ENCODE measurements at regions not wholly inside any gene's neighbourhood (a gene's known extent, or its start where the extent isn't known, plus 50 kb on each side); places are given as distances from the start of the nearest gene placed in this dataset.
"Not testable (repeated sequence)": the region's sequence is repeated elsewhere in the genome, so short reads cannot be mapped to it uniquely, and the experiment has no call there.

GRCh38 chr7:46932306-46932675, 649.6 kb downstream of the TNS3 start:
- DNase-seq, result no peak

- DNase-seq, result no peak
These were observed 651.5 kb downstream of the TNS3 start for GRCh38 chr7:46930366-46930765.

DNA sequence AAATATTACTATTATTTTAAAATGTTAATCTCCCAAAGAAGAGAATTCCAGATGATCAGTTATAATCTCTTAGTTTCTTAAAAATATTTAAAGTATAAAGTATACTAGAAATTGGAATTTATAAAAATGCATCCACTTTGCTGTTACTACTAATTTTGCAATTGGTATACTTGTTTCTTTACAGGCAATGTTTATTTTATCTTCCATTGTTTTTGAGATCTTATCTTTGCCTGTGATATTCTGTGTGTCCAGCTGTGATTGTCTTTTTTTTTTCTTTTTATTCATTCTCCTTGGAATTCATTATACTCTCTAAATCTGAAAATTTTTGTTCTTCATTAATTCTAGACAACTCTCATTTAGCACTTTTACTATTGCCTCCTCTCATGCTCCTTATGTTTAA, 652.6 kb downstream of the TNS3 start:
- no peak for DNase-seq

- DNase-seq, result no peak
These were observed 653.2 kb downstream of the TNS3 start for GRCh38 chr7:46928719-46929118.

GRCh38 chr7:46927131-46927810, 654.6 kb downstream of the TNS3 start:
- DNase-seq, result no peak

- DNase-seq, result no peak
These were observed 665.3 kb downstream of the TNS3 start for GRCh38 chr7:46916581-46916980.

GRCh38 chr7:46912692-46913091, 669.2 kb downstream of the TNS3 start:
- DNase-seq, result no peak

GRCh38 chr7:46909601-46910051, 672.3 kb downstream of the TNS3 start:
- DNase-seq, result no peak

DNA sequence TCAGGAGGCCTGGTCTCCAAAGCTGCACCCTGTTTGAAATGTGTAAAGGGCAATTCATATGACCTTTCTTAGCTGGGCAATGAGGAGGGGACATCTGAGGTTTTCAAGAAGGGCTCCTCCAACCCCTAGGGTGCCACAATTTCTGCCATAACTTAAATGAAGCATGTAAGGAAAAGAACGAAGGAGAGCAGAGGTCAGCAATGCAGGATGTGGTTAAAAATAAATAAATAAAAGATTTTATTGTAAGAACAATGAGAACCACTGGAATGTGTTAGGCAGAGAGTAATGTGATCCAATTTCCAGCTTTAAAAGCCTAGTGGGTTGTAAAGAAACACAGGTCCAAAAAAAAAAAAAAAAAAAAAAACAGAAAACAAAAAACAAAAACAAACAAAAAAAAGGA, 673.1 kb downstream of the TNS3 start:
- DNase-seq, result no peak

DNA sequence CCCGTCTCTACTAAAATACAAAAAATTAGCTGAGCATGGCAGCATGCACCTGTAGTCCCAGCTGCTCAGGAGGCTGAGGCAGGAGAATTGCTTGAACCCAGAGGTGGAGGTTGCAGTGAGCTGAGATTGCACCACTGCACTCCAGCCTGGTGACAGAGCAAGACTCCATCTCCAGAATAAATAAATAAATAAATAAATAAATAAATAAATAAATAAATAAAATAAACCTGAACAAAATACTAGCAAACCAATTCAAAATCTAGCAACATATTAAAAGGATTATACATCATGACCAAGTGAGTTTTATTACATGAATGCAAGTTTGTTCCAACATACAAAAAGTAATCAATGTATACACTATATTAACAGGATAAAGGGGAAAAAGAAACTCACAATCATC, 677.4 kb downstream of the TNS3 start:
- DNase-seq, result not testable (repeated sequence)

- no peak for DNase-seq
These were observed 679.4 kb downstream of the TNS3 start for GRCh38 chr7:46902463-46902862.

DNA sequence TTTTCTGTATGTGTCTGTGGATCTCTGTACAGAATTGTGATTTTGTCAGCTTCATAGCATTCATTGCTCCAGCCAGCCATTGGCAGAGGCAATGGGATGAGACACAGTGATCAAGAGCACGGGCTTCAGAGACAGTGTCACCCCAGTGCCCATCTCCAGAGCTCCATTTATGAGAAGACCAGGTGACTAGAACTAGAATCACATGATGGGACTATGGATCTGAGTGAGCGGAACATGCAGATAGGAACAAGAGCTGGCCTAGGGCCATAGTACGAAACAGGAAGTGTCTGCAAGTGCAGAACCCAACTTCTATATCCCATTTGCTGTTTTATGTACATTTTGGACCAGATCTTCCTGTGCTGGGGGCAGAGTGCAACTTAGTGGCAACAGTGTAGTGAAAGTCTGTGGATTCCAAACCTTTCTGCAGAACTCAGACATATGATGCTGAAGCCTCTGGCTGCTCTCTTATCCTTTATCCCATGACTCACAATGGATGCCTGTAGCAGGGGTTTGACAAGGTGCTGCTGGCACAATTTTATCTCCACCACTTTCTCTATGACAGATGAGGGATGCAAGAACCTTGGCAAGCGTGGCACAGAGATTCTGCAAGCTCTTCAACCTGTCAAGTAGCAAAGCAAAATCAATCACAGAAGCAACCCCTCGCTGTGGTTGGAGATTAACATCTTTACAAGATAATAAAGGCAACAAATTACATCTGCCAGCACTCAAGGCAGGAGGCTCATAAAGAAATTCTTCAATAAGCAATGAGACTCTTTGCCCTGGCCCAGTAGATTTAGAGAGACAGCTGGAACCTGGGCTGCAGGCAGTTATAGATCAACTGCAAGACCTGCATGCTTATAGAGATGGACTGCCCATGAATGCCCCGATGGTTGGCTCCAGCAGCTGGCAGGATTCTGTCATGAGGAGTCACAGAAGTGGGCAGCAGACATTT, 681.3 kb downstream of the TNS3 start:
- no peak for DNase-seq

GRCh38 chr7:46897381-46897780, 684.5 kb downstream of the TNS3 start:
- no peak for DNase-seq

DNA sequence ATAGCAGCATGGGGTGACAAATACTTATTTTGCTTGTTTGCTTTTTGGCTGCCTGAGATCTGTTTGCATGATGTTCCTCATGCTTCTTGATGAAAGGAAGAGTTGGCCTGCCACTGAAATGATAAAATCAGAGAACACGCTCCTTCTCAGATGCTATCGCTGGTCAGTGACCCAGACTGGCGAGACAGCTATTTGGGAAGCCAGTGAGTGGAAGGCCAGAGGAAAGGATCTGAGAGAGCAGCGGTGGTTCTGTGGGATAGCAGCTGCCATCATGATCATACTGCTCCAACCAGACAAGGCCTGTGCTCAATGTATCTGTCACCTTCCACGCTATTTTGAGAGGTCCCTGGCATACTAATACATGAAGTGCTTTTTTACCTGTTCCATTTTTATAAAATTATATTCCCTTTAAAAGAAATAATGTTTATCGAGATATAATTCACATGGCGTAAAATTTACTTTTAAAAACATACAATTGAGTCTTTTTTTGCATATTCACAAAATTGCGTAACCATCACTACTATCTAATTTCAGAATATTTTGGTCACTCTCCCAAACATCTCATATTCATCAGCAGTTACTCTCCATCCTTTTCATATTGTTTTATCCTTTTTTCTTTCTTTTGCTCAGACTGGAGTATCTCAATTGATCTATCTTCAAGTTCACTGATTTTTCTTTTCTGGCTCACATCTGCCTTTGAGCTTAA, 695.1 kb downstream of the TNS3 start:
- no peak for DNase-seq

DNA sequence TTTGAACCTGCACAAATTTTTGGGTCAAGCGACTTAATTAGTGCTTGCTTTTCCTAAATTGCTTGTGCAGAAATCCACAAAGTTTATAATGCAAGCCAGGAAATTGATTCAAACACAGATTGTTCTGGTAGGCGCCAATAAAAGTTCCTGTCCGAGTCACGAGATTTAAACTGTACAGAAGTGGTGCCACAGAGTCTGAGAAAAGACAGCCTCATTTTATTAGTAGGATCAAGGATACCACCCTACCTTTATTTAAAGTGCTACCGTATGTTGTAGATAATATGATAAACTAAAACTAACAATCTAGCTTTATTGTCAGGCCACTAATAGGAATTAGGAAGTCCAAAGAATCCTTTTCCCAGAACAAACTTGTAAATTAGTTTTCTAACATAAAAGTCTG, 696.7 kb downstream of the TNS3 start:
- no peak for DNase-seq

- no peak for DNase-seq
These were observed 700.3 kb downstream of the TNS3 start for GRCh38 chr7:46881507-46882127.

GRCh38 chr7:46880508-46881196, 701.3 kb downstream of the TNS3 start:
- DNase-seq, result no peak

- DNase-seq, result no peak
These were observed 702.1 kb downstream of the TNS3 start for GRCh38 chr7:46879783-46880182.

- DNase-seq, result no peak
These were observed 710.4 kb downstream of the TNS3 start for GRCh38 chr7:46871516-46871915.

GRCh38 chr7:46864716-46865115, 717.2 kb downstream of the TNS3 start:
- DNase-seq, result no peak

GRCh38 chr7:46859963-46860475, 721.9 kb downstream of the TNS3 start:
- no peak for DNase-seq

GRCh38 chr7:46855851-46856250, 726.1 kb downstream of the TNS3 start:
- DNase-seq, result no peak
